ENCODE measurements at regions not wholly inside any gene's neighbourhood (a gene's known extent, or its start where the extent isn't known, plus 50 kb on each side); places are given as distances from the start of the nearest gene placed in this dataset.

DNA sequence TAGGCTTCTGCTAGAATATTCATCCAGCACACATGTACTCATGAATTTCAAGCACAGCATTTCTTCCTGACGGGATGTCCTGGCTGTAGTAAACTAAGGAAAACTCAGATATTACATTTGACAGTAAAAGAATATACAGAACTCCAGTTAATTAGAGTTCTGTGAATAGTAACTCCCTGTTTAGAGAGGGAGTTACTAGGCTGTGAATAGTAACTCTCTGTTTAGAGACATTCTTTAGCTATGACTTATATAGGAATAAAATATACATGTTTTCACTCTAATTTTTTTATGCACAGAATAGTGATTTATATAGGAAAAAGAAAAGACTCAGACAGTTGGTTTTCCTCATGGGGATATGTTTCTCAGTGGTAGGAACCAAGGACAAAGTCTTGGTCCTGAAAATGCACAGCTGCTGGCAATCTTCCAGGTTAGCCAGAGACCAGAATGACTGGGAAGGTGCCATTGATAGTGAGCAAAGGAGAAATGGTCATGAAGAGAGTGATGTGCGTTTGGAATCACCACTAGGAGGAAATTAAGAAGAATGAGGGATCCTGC lies 480.7 kb upstream of the THBS1 start:
- no peaks in the 10 kb centered on the region for H3K36me3 ChIP-seq
- no peak for DNase-seq (ENCODE audit: low spot score)
- no peak overlapping the region for H3K27ac ChIP-seq
- TF ChIP-seq CTCF (IDR thresholded peaks at IDR 0.05) = no peak
- no peaks in the 10 kb centered on the region for H3K27me3 ChIP-seq (replicated peaks; ENCODE audit: insufficient read depth)
- no peaks in the 10 kb centered on the region for H3K9me3 ChIP-seq
- ATAC-seq (ENCODE audit: insufficient number of reproducible peaks, low FRiP score, low read depth) = no peak
- no peaks in the 10 kb centered on the region for H3K4me1 ChIP-seq (ENCODE audit: control insufficient read depth in 1 of 2, low read depth in 2 of 2)
- no peak overlapping the region for H3K4me3 ChIP-seq

DNA sequence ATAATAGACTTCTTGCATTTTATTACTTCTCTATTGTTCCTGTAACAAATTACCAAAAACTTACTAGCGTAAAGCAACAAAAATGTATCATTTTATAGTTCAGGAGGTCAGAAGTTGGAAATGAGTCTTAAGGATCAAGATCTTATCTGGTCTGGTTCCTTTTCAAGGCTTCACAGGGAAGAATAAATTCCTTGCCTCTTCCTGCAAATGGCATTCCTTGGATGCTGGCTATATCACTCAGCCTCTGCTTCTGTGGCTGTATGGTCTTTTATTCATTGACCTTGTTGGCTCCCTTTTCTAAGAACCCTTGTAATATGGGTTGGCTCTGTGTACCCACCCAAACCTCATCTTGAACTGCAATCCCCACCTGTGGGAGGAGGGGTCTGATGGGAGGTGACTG lies 478.4 kb upstream of the THBS1 start:
- H3K36me3 ChIP-seq = no peaks in the 10 kb centered on the region

GRCh38 chr15:39106950-39107349 lies 473.9 kb upstream of the THBS1 start:
- Histone ChIP-seq H3K27ac (no peak overlapping the region), H3K27me3 (replicated peaks; ENCODE audit: insufficient read depth) (no peaks in the 10 kb centered on the region)

More for the DNA sequence above, 478.4 kb upstream of the THBS1 start:
- H3K9me3 ChIP-seq = no peaks in the 10 kb centered on the region
- TF ChIP-seq CTCF (IDR thresholded peaks at IDR 0.05) = no peak
- DNase-seq (ENCODE audit: low spot score) = no peak
- no peak for ATAC-seq (ENCODE audit: insufficient number of reproducible peaks, low FRiP score, low read depth)
- no peak overlapping the region for H3K27ac ChIP-seq
- no peak overlapping the region for H3K4me3 ChIP-seq
- H3K4me1 ChIP-seq (ENCODE audit: control insufficient read depth in 1 of 2, low read depth in 2 of 2) = no peaks in the 10 kb centered on the region
- no peaks in the 10 kb centered on the region for H3K27me3 ChIP-seq (replicated peaks; ENCODE audit: insufficient read depth)

DNA sequence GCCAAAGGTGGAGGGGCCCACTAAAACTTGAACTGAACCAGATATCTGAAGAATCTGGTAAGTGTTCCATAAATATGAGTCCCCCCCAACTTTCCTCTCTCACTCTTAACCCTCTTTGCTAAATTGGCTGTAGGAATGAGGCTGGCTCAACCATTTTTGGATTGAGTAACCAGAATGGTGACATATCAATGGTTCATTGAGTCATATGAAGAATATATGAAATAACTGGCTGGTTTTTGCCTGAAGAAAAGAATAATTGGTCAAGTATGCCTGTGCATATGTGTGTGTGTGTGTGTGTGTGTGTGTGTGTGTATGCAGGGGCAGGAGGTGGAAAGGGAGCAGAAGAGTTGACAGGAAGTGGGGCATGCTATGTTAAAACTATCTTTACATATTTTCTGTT lies 472.9 kb upstream of the THBS1 start:
- H3K4me3 ChIP-seq = no peak overlapping the region
- H3K27me3 ChIP-seq (replicated peaks; ENCODE audit: insufficient read depth) = no peaks in the 10 kb centered on the region
- no peak for DNase-seq (ENCODE audit: low spot score)
- H3K36me3 ChIP-seq = no peaks in the 10 kb centered on the region
- ATAC-seq (ENCODE audit: insufficient number of reproducible peaks, low FRiP score, low read depth) = no peak
- no peak overlapping the region for H3K27ac ChIP-seq
- no peaks in the 10 kb centered on the region for H3K4me1 ChIP-seq (ENCODE audit: control insufficient read depth in 1 of 2, low read depth in 2 of 2)
- no peaks in the 10 kb centered on the region for H3K9me3 ChIP-seq
- TF ChIP-seq CTCF (IDR thresholded peaks at IDR 0.05) = no peak

More at GRCh38 chr15:39106950-39107349, 473.9 kb upstream of the THBS1 start:
- TF ChIP-seq CTCF (IDR thresholded peaks at IDR 0.05) = no peak
- DNase-seq (ENCODE audit: low spot score) (no peak), ATAC-seq (ENCODE audit: insufficient number of reproducible peaks, low FRiP score, low read depth) (no peak)
- Histone ChIP-seq H3K9me3 (no peaks in the 10 kb centered on the region), H3K4me1 (ENCODE audit: control insufficient read depth in 1 of 2, low read depth in 2 of 2) (no peaks in the 10 kb centered on the region), H3K4me3 (no peak overlapping the region), H3K36me3 (no peaks in the 10 kb centered on the region)

GRCh38 chr15:39110336-39110735 lies 470.5 kb upstream of the THBS1 start:
- H3K9me3 ChIP-seq = peaks cover 2% of the 10 kb centered on the region
- DNase-seq (ENCODE audit: low spot score) (no peak), ATAC-seq (ENCODE audit: insufficient number of reproducible peaks, low FRiP score, low read depth) (no peak)
- H3K4me3 ChIP-seq = no peak overlapping the region
- H3K4me1 ChIP-seq (ENCODE audit: control insufficient read depth in 1 of 2, low read depth in 2 of 2) = no peaks in the 10 kb centered on the region
- H3K27me3 ChIP-seq (replicated peaks; ENCODE audit: insufficient read depth) = no peaks in the 10 kb centered on the region
- no peak overlapping the region for H3K27ac ChIP-seq
- no peaks in the 10 kb centered on the region for H3K36me3 ChIP-seq
- TF ChIP-seq CTCF (IDR thresholded peaks at IDR 0.05) = no peak

Data from thoracic aorta (tissue), 2 donors.